ENCODE measurements at regions not wholly inside any gene's neighbourhood (a gene's known extent, or its start where the extent isn't known, plus 50 kb on each side); places are given as distances from the start of the nearest gene placed in this dataset.
"Not testable (repeated sequence)": the region's sequence is repeated elsewhere in the genome, so short reads cannot be mapped to it uniquely, and the experiment has no call there.

- TF ChIP-seq CTCF (IDR thresholded peaks at IDR 0.05; ENCODE audit: insufficient read depth, low read depth, low read length, missing control alignments): no peak
- no peak for DNase-seq (ENCODE audit: low read depth)
- no peak overlapping the region for H3K4me3 ChIP-seq (ENCODE audit: low read depth, low read length)
Observed at GRCh38 chrX:45428831-45429230, 228.2 kb upstream of the DIPK2B start.

DNA sequence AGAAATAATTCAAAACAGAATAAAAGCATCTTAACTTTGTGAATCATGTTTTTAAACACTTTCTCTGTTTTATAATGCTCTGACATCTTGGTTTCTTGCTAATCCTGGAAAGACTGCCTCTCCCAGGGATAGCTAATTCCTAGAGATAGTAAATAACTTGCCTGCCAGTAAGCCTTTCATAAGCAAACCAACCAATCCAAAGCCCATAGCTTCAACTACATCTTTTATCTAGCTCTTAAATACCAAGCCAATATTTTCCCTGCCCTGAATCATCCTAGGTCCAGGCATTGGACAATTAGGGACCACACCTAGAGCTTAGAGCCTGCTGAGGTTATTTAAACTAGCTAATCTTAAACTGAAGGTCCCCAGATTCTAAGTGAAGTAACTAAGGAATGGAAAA, 223.7 kb upstream of the DIPK2B start:
- TF ChIP-seq CTCF (IDR thresholded peaks at IDR 0.05; ENCODE audit: insufficient read depth, low read depth, low read length, missing control alignments): no peak
- DNase-seq (ENCODE audit: low read depth): no peak
- H3K4me3 ChIP-seq (ENCODE audit: low read depth, low read length): no peak overlapping the region

GRCh38 chrX:45422216-45422925, 221.7 kb upstream of the DIPK2B start:
- no peak for TF ChIP-seq CTCF (IDR thresholded peaks at IDR 0.05; ENCODE audit: insufficient read depth, low read depth, low read length, missing control alignments)
- no peak overlapping the region for H3K4me3 ChIP-seq (ENCODE audit: low read depth, low read length)
- no peak for DNase-seq (ENCODE audit: low read depth)

DNA sequence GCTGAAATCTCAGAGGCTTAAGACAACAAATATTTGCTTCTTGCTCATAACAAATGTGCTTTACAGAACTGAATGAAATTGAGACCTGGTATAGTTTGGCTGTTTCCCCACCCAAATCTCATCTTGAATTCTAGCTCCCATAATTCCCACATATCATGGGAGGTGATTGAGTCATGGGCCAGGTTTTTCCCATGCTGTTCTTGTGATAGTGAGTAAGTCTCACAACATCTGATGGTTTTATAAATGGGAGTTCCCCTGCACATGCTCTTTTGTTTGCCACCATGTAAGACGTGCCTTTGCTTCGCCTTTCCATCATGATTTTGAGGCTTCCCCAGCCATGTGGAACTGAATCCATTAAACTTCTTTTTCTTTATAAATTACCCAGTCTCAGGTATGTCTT, 221.1 kb upstream of the DIPK2B start:
- H3K4me3 ChIP-seq (ENCODE audit: low read depth, low read length): no peak overlapping the region
- no peak for DNase-seq (ENCODE audit: low read depth)
- no peak for TF ChIP-seq CTCF (IDR thresholded peaks at IDR 0.05; ENCODE audit: insufficient read depth, low read depth, low read length, missing control alignments)

DNA sequence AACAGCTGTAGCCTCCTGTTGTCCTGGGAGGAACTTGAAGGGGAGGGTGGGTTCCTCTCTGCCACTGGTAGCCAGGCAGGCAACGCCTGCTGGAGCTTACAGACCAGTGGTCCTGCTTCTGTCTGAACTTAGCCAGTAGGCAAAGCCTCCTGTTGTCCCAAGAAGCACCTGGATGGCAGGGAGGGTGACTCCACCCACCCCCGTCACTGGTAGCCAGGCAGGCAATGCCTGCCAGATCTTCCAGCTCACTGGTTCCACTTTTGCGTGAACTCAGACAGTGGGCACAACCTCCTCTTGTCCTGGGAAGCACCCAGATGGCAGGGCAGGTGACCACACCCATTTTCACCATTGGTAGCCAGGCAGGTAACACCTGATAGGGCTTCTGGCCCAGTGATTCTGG, 203.5 kb upstream of the DIPK2B start:
- no peak for DNase-seq (ENCODE audit: low read depth)
- no peak overlapping the region for H3K4me3 ChIP-seq (ENCODE audit: low read depth, low read length)
- no peak for TF ChIP-seq CTCF (IDR thresholded peaks at IDR 0.05; ENCODE audit: insufficient read depth, low read depth, low read length, missing control alignments)

- no peak for DNase-seq (ENCODE audit: low read depth)
- H3K4me3 ChIP-seq (ENCODE audit: low read depth, low read length): no peak overlapping the region
- TF ChIP-seq CTCF (IDR thresholded peaks at IDR 0.05; ENCODE audit: insufficient read depth, low read depth, low read length, missing control alignments): no peak
Observed at GRCh38 chrX:45401923-45402322, 201.2 kb upstream of the DIPK2B start.

- DNase-seq (ENCODE audit: low read depth); H3K4me3 ChIP-seq (ENCODE audit: low read depth, low read length): not testable (repeated sequence)
Observed at GRCh38 chrX:45400951-45401725, 200.5 kb upstream of the DIPK2B start.
